RWPE2 (cell line): ENCODE measurements at regions not wholly inside any gene's neighbourhood (a gene's known extent, or its start where the extent isn't known, plus 50 kb on each side); places are given as distances from the start of the nearest gene placed in this dataset.
A peak's percentile ranks its signal among the peaks of the same experiment; 100 is the strongest.

Experiments
- ATAC-seq: fragments of 200-7000 bp; cut with Tn5 transposase; 3 replicates; pipeline ENCODE4 v1.9.1; 2021; ENCODE audit warnings: low read depth
- DNase-seq: peaks from one replicate; pipeline ENCODE4 v3.0.0-alpha.2; 2020; ENCODE audit warnings: low spot score
- H3K27ac ChIP-seq: fragments of 450-650 bp; 2 replicates; pipeline ENCODE4 v1.5.1; 2017; ENCODE audit warnings: mild to moderate bottlenecking; ENCODE audit not compliant: poor library complexity, severe bottlenecking
- H3K27me3 ChIP-seq: fragments of 250-450 bp; sonication (Bioruptor Pico); 2 replicates; pipeline ENCODE4 v1.5.1; 2021; ENCODE audit warnings: mild to moderate bottlenecking, moderate library complexity; ENCODE audit not compliant: insufficient read depth, poor library complexity, severe bottlenecking
- H3K36me3 ChIP-seq: fragments of 250-450 bp; sonication (Bioruptor Pico); 2 replicates; pipeline ENCODE4 v1.5.1; 2020; ENCODE audit warnings: low read depth, mild to moderate bottlenecking, moderate library complexity
- H3K4me1 ChIP-seq: fragments of 250-450 bp; sonication (Bioruptor Pico); 2 replicates; pipeline ENCODE4 v1.5.1; 2021; ENCODE audit warnings: mild to moderate bottlenecking, moderate library complexity; ENCODE audit not compliant: insufficient read depth, poor library complexity, severe bottlenecking
- H3K4me3 ChIP-seq: fragments of 250-450 bp; sonication (Bioruptor Pico); 2 replicates; pipeline ENCODE4 v1.5.1; 2021; ENCODE audit warnings: mild to moderate bottlenecking, moderate library complexity; ENCODE audit not compliant: severe bottlenecking
- H3K9me3 ChIP-seq: fragments of 250-450 bp; sonication (Bioruptor Pico); 2 replicates; pipeline ENCODE4 v1.5.1; 2021; ENCODE audit warnings: mild to moderate bottlenecking, moderate library complexity; ENCODE audit not compliant: severe bottlenecking
- CTCF ChIP-seq: fragments of 450-650 bp; IDR thresholded peaks from one replicate; pipeline ENCODE4 v1.5.1; 2017; ENCODE audit warnings: mild to moderate bottlenecking, moderate library complexity; ENCODE audit not compliant: poor library complexity, severe bottlenecking

- Histone ChIP-seq H3K9me3 (no peaks in the 10 kb centered on the region), H3K27ac (no peak overlapping the region), H3K36me3 (no peaks in the 10 kb centered on the region), H3K27me3 (peaks cover 63% of the 10 kb centered on the region), H3K4me3 (no peak overlapping the region), H3K4me1 (no peaks in the 10 kb centered on the region)
- no peak for TF ChIP-seq CTCF
- ATAC-seq (peak; percentile 11; the same call in 1 of the 3 replicates), DNase-seq (no peak)
These were observed 597.3 kb upstream of the SGCD start for GRCh38 chr5:155729684-155730059.

GRCh38 chr5:155732587-155733376 lies 594.2 kb upstream of the SGCD start:
- Histone ChIP-seq H3K27ac (no peak overlapping the region), H3K9me3 (peaks cover 3% of the 10 kb centered on the region), H3K4me1 (no peaks in the 10 kb centered on the region), H3K36me3 (no peaks in the 10 kb centered on the region), H3K27me3 (peaks cover 45% of the 10 kb centered on the region), H3K4me3 (no peak overlapping the region)
- DNase-seq = no peak
- no peak for ATAC-seq
- no peak for TF ChIP-seq CTCF

- Histone ChIP-seq H3K4me3 (no peak overlapping the region), H3K9me3 (peaks cover 3% of the 10 kb centered on the region), H3K27me3 (peaks cover 33% of the 10 kb centered on the region), H3K27ac (no peak overlapping the region), H3K4me1 (no peaks in the 10 kb centered on the region), H3K36me3 (no peaks in the 10 kb centered on the region)
- no peak for TF ChIP-seq CTCF
- DNase-seq = no peak
- no peak for ATAC-seq
These were observed 593.0 kb upstream of the SGCD start for GRCh38 chr5:155733935-155734334.

- H3K27me3 ChIP-seq = peaks cover 19% of the 10 kb centered on the region
- no peak for ATAC-seq
- DNase-seq = no peak
- TF ChIP-seq CTCF = no peak
- no peaks in the 10 kb centered on the region for H3K36me3 ChIP-seq
- no peaks in the 10 kb centered on the region for H3K4me1 ChIP-seq
- peaks cover 3% of the 10 kb centered on the region for H3K9me3 ChIP-seq
- H3K4me3 ChIP-seq = no peak overlapping the region
- no peak overlapping the region for H3K27ac ChIP-seq
These were observed 591.6 kb upstream of the SGCD start for GRCh38 chr5:155735388-155735787.

GRCh38 chr5:155738616-155739015 lies 588.3 kb upstream of the SGCD start:
- Histone ChIP-seq H3K27me3 (no peaks in the 10 kb centered on the region), H3K9me3 (peaks cover 3% of the 10 kb centered on the region), H3K4me3 (no peak overlapping the region), H3K27ac (no peak overlapping the region), H3K4me1 (no peaks in the 10 kb centered on the region), H3K36me3 (no peaks in the 10 kb centered on the region)
- TF ChIP-seq CTCF = no peak
- DNase-seq = no peak
- ATAC-seq = no peak
